ENCODE measurements at regions not wholly inside any gene's neighbourhood (a gene's known extent, or its start where the extent isn't known, plus 50 kb on each side); places are given as distances from the start of the nearest gene placed in this dataset.

DNA sequence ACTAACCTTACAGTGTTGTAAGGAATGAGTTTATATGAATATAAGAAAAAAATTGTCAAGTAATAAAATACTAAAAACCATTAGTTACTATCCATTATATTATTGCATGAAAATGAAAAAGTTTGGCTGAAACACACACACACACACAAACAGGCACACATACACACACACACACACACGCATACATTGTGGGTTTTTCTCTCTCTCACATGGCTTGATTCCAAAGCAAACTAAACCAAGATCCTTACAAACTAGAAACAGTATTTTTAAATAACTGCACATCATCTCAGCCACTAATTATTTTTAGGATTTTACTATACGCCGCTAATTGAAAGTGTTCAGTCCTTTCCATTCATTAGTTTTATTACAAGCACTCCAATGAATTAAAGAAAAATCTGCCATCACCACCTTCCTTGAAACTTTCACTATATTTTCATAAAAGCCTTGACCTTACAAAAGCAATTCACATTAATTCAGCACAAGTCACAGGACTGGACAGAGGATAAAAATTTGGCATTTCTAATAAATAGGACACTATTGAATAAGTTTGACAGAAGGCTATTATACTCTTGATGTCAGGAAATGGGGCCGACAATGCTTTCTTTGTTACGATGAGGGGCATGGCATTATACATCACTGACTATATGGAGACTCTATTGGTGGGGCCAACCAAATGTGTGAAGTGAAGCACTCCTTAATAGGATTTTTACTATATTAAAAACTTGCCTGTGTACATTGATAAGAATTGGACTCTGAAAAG lies 187.0 kb upstream of the ESRRG start:
- FAIRE-seq (no peak), DNase-seq (ENCODE audit: low read depth, low spot score) (no peak), ATAC-seq (no peak)
- H3K9me3 ChIP-seq (replicated peaks; ENCODE audit: control insufficient read depth, insufficient read depth, low read length) = no peaks in the 10 kb centered on the region
- ChIA-PET SMC1A (ENCODE audit: uncharacterized antibody, unreplicated experiment) (no interaction called here), CTCF (no interaction called here), RAD21 (ENCODE audit: unreplicated experiment) (no interaction called here), POLR2A (no interaction called here)
- WGBS (ENCODE audit: insufficient coverage, insufficient replicate concordance, low lambda C conversion rate, missing lambda C conversion rate) = 72% methylated on average over 5 of the region's 5 CpGs
- in situ Hi-C loops (cut with MboI) = no loop called here
- H3K4me2 ChIP-seq (ENCODE audit: control insufficient read depth, insufficient read depth) = no peak overlapping the region
- no peaks in the 10 kb centered on the region for H3K36me3 ChIP-seq (ENCODE audit: control insufficient read depth in 2 of 2, insufficient read depth in 2 of 2, low read length in 1 of 2)
- no peaks in the 10 kb centered on the region for H3K79me2 ChIP-seq (ENCODE audit: control insufficient read depth, insufficient read depth, low read length)
- H3K27ac ChIP-seq (ENCODE audit: control insufficient read depth, insufficient read depth) = no peak overlapping the region
- H3K4me1 ChIP-seq (ENCODE audit: control insufficient read depth, insufficient read depth, low read length) = no peaks in the 10 kb centered on the region
- no TSS peak for BruUV-seq (replicated peaks)
- no peaks in the 10 kb centered on the region for H3K27me3 ChIP-seq (replicated peaks in 1 of 2; ENCODE audit: control insufficient read depth in 2 of 2, insufficient read depth in 2 of 2, low read length in 1 of 2)
- intact Hi-C loops (cut with micrococcal nuclease; ENCODE audit: unreplicated experiment) = no loop called here
- no peak overlapping the region for H3K9ac ChIP-seq (ENCODE audit: control insufficient read depth, insufficient read depth, low read length)
- H3K4me3 ChIP-seq = no peak overlapping the region
- H4K20me1 ChIP-seq (ENCODE audit: control insufficient read depth, insufficient read depth) = no peaks in the 10 kb centered on the region
- H2AFZ ChIP-seq (ENCODE audit: control insufficient read depth, low read depth, low read length) = no peak overlapping the region
- TF ChIP-seq CREB1 (IDR thresholded peaks at IDR 0.05; ENCODE audit: low read depth) = no peak
- TF ChIP-seq ZBTB40 (IDR thresholded peaks at IDR 0.05; ENCODE audit: borderline replicate concordance) = no peak
- TF ChIP-seq, protein P1, sequence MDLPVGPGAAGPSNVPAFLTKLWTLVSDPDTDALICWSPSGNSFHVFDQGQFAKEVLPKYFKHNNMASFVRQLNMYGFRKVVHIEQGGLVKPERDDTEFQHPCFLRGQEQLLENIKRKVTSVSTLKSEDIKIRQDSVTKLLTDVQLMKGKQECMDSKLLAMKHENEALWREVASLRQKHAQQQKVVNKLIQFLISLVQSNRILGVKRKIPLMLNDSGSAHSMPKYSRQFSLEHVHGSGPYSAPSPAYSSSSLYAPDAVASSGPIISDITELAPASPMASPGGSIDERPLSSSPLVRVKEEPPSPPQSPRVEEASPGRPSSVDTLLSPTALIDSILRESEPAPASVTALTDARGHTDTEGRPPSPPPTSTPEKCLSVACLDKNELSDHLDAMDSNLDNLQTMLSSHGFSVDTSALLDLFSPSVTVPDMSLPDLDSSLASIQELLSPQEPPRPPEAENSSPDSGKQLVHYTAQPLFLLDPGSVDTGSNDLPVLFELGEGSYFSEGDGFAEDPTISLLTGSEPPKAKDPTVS (IDR thresholded peaks at IDR 0.05; ENCODE audit: low read depth, low read length) = no peak
- no peak for TF ChIP-seq CBX5 (IDR thresholded peaks at IDR 0.05; ENCODE audit: low read depth)
- no peak for TF ChIP-seq WRNIP1 (IDR thresholded peaks at IDR 0.05; ENCODE audit: borderline replicate concordance, low read depth, low read length)
- no peak for TF ChIP-seq NR2C2 (IDR thresholded peaks at IDR 0.05; ENCODE audit: borderline replicate concordance, control insufficient read depth, insufficient read length, low read depth)
- TF ChIP-seq ZNF217 (IDR thresholded peaks at IDR 0.05) = no peak
- TF ChIP-seq PAX8 (IDR thresholded peaks at IDR 0.05) = no peak
- TF ChIP-seq EP300 (IDR thresholded peaks at IDR 0.05; ENCODE audit: borderline replicate concordance in 1 of 2, control insufficient read depth in 1 of 2, low read depth in 2 of 2, low read length in 2 of 2) = no peak
- TF ChIP-seq KAT2A (conservative IDR thresholded peaks at IDR 0.05; ENCODE audit: control insufficient read depth, low read depth, low read length) = no peak
- no peak for TF ChIP-seq STAT3 (IDR thresholded peaks at IDR 0.05; ENCODE audit: low read depth, low read length)
- TF ChIP-seq, protein P2, sequence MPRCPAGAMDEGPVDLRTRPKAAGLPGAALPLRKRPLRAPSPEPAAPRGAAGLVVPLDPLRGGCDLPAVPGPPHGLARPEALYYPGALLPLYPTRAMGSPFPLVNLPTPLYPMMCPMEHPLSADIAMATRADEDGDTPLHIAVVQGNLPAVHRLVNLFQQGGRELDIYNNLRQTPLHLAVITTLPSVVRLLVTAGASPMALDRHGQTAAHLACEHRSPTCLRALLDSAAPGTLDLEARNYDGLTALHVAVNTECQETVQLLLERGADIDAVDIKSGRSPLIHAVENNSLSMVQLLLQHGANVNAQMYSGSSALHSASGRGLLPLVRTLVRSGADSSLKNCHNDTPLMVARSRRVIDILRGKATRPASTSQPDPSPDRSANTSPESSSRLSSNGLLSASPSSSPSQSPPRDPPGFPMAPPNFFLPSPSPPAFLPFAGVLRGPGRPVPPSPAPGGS (IDR thresholded peaks at IDR 0.05; ENCODE audit: borderline replicate concordance, insufficient read depth, low read depth, low read length, poor library complexity, severe bottlenecking) = no peak
- TF ChIP-seq MAX (IDR thresholded peaks at IDR 0.05; ENCODE audit: low read depth, low read length) = no peak
- TF ChIP-seq POLR2AphosphoS2 (IDR thresholded peaks at IDR 0.05; ENCODE audit: low read depth, low read length) = no peak
- no peak for TF ChIP-seq IRF3 (IDR thresholded peaks at IDR 0.05)

Data from GM12878 (cell line).